Thoracic aorta (tissue), 2 donors: ENCODE measurements at regions not wholly inside any gene's neighbourhood (a gene's known extent, or its start where the extent isn't known, plus 50 kb on each side); places are given as distances from the start of the nearest gene placed in this dataset.

ENCODE experiments used
- ATAC-seq: fragments of 150-250 bp; one replicate; pipeline ENCODE4 v1.8.0; 2017; ENCODE audit warnings: low read depth; ENCODE audit not compliant: insufficient number of reproducible peaks, low FRiP score
- DNase-seq: peaks from one replicate; pipeline ENCODE4 v3.0.0-alpha.2; 2020; ENCODE audit warnings: low spot score
- H3K27ac ChIP-seq, 2 donors: fragments of 200-600 bp; sonication (generic); 1 replicate in 1 of 2; 2 replicates in 1 of 2; pipeline ENCODE4 v1.5.1; 2016; ENCODE audit warnings: mild to moderate bottlenecking in 2 of 2, moderate library complexity in 2 of 2
- H3K27me3 ChIP-seq: fragments of 200-600 bp; sonication (generic); replicated peaks from 2 replicates; pipeline ENCODE4 v1.6.0; 2016; ENCODE audit warnings: mild to moderate bottlenecking; ENCODE audit not compliant: insufficient read depth
- H3K36me3 ChIP-seq: fragments of 200-600 bp; sonication (generic); one replicate; pipeline ENCODE4 v1.5.1; 2016
- H3K4me1 ChIP-seq, 2 donors: fragments of 200-600 bp; sonication (generic); 1 replicate in 1 of 2; 2 replicates in 1 of 2; pipeline versions ENCODE4 v1.5.1 to v1.6.0; 2016; ENCODE audit warnings: low read depth in 2 of 2, mild to moderate bottlenecking in 1 of 2; ENCODE audit not compliant: control insufficient read depth in 1 of 2
- H3K4me3 ChIP-seq: fragments of 200-600 bp; sonication (generic); 2 replicates; pipeline ENCODE4 v1.5.1; 2016; ENCODE audit warnings: mild to moderate bottlenecking
- H3K9me3 ChIP-seq: fragments of 200-600 bp; sonication (generic); 2 replicates; pipeline ENCODE4 v1.5.1; 2016
- CTCF ChIP-seq: fragments of 200-600 bp; sonication (generic); IDR thresholded peaks from one replicate; pipeline ENCODE4 v1.5.1; 2019; ENCODE audit warnings: antibody characterized with exemption

DNA sequence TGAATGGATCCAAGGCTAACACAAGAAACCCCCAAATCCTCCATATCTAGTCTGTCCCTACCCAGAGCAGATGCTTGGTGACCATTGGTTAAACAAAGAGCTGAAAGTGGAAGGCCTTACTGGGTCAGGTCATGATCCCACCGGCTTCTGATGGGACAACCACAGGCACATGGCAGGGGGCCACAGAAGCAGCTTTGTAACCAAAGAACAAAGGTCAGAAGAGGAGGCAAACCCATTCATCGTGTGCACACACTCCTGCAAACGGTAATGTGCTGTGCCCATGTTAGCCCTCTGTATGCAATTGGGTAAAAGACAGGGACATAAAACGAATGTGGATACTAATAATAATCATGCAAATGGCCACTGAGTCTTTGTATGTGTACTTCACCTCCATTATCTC lies 133.3 kb upstream of the SLC6A11 start:
- ATAC-seq (no peak), DNase-seq (no peak)
- Histone ChIP-seq H3K36me3 (no peaks in the 10 kb centered on the region), H3K4me1 (no peaks in the 10 kb centered on the region), H3K9me3 (no peaks in the 10 kb centered on the region), H3K27ac (no peak overlapping the region), H3K27me3 (no peaks in the 10 kb centered on the region), H3K4me3 (no peak overlapping the region)
- TF ChIP-seq CTCF, result no peak

DNA sequence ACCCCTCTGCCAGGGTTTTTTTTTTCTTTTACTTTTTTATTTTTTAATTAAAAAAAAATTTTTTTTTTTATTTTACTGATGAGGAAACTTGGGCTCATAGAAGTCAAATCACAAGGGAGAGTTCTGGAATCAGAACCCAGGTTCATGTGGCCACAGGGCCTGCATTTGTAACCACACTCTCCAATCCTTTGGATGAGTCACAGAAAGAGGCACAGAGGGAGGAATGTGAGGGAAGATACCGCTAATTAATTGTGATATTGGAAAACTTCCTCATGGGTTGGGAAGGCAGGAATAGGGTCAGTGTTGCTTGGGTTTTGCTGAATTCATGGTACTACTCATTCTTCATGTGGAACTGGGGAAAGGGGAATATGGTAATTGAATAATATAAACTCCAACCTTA lies 132.9 kb upstream of the SLC6A11 start:
- no peaks in the 10 kb centered on the region for H3K9me3 ChIP-seq
- DNase-seq (no peak), ATAC-seq (no peak)
- H3K27ac ChIP-seq, result no peak overlapping the region
- no peaks in the 10 kb centered on the region for H3K36me3 ChIP-seq
- H3K27me3 ChIP-seq, result no peaks in the 10 kb centered on the region
- no peak for TF ChIP-seq CTCF
- no peak overlapping the region for H3K4me3 ChIP-seq
- no peaks in the 10 kb centered on the region for H3K4me1 ChIP-seq

DNA sequence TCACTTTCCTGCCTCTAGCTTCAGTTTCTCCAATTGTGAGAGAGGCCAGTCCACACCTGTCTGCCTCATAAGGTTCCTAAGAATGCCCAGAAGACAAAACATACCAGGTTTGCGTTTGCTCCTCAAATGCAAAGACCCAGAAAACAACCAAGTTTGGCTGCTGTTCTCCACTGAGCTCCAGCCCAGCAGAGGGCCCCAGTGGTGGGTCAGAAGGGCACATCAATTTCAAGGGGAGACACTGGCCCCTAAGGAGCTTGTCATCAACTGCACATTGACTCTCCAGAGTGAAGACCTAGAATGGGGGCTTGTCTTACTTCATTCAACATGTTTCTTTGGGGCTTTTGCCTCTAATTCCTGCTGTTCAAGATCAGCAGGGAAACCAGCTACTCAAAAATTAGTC lies 127.9 kb upstream of the SLC6A11 start:
- H3K9me3 ChIP-seq, result no peaks in the 10 kb centered on the region
- no peak for ATAC-seq
- no peak for TF ChIP-seq CTCF
- no peaks in the 10 kb centered on the region for H3K36me3 ChIP-seq
- no peaks in the 10 kb centered on the region for H3K27me3 ChIP-seq
- H3K27ac ChIP-seq, result no peak overlapping the region
- H3K4me1 ChIP-seq, result no peaks in the 10 kb centered on the region
- no peak for DNase-seq
- no peak overlapping the region for H3K4me3 ChIP-seq

GRCh38 chr3:10688548-10689172 lies 127.4 kb upstream of the SLC6A11 start:
- Histone ChIP-seq H3K27ac (no peak overlapping the region), H3K36me3 (no peaks in the 10 kb centered on the region), H3K27me3 (no peaks in the 10 kb centered on the region), H3K4me1 (no peaks in the 10 kb centered on the region), H3K4me3 (no peak overlapping the region), H3K9me3 (no peaks in the 10 kb centered on the region)
- no peak for TF ChIP-seq CTCF
- no peak for ATAC-seq
- no peak for DNase-seq

DNA sequence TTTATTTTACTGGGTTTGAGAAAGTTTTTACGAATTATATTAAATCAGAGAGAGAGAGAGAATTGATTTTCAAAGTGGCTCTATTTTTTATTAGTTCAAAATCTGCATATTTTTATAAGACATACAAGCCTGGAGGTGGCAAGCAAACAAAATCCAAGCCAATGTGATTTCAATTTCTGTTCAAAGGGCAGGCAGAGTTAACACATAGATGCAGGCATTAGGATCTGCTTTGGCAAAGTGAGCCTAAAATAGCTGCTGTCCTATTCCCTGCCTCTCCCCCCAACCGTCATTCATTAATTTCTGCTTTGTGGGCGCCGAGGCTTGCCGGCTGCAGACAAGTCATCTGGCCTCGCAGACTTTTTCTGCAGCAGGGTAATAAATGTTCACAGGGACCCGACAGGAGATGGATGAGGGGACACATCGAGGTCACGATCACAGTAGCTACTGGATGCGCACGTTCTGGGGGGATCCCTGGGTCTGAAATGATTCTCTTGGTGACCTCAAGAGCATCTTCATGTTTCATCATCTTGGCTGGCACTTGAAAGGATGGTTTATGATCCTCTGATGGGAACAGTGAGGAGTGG lies 123.9 kb upstream of the SLC6A11 start:
- H3K27me3 ChIP-seq, result no peaks in the 10 kb centered on the region
- no peak overlapping the region for H3K4me3 ChIP-seq
- no peak for ATAC-seq
- peaks cover 0 to 10% of the 10 kb centered on the region in 2 donors for H3K4me1 ChIP-seq
- TF ChIP-seq CTCF, result no peak
- DNase-seq, result no peak
- no peaks in the 10 kb centered on the region for H3K9me3 ChIP-seq
- no peaks in the 10 kb centered on the region for H3K36me3 ChIP-seq
- no peak overlapping the region for H3K27ac ChIP-seq
